Trophoblast cell (in vitro differentiated cells and primary cell): ENCODE measurements at regions not wholly inside any gene's neighbourhood (a gene's known extent, or its start where the extent isn't known, plus 50 kb on each side); places are given as distances from the start of the nearest gene placed in this dataset.
A peak's percentile ranks its signal among the peaks of the same experiment; 100 is the strongest.

Source experiments
- DNase-seq, 2 donors: peaks; one replicate each; pipeline ENCODE4 v3.0.0-alpha.2; 2016
- H2AFZ ChIP-seq: 2 replicates; pipeline ENCODE4 v1.6.1; 2013; ENCODE audit warnings: low read length, moderate library complexity, mild to moderate bottlenecking; ENCODE audit not compliant: insufficient read depth, poor library complexity
- H2AK5ac ChIP-seq: 2 replicates; pipeline ENCODE4 v1.6.1; 2013; ENCODE audit warnings: mild to moderate bottlenecking, low read length
- H2BK120ac ChIP-seq: 2 replicates; pipeline ENCODE4 v1.6.1; 2013; ENCODE audit warnings: low read length, mild to moderate bottlenecking, moderate library complexity; ENCODE audit not compliant: insufficient read depth, poor library complexity
- H2BK12ac ChIP-seq: 2 replicates; pipeline ENCODE4 v1.6.1; 2013; ENCODE audit warnings: mild to moderate bottlenecking, low read length, moderate library complexity
- H2BK5ac ChIP-seq: 2 replicates; pipeline ENCODE4 v1.6.1; 2013; ENCODE audit warnings: low read length, low read depth, moderate library complexity, mild to moderate bottlenecking; ENCODE audit not compliant: poor library complexity
- H3K14ac ChIP-seq: 2 replicates; pipeline ENCODE4 v1.6.1; 2013; ENCODE audit warnings: mild to moderate bottlenecking, low read length
- H3K18ac ChIP-seq: 2 replicates; pipeline ENCODE4 v1.6.1; 2013; ENCODE audit warnings: mild to moderate bottlenecking, low read length
- H3K23ac ChIP-seq: 2 replicates; pipeline ENCODE4 v1.6.1; 2013; ENCODE audit warnings: low read length
- H3K27ac ChIP-seq: 2 replicates; pipeline ENCODE4 v1.5.1; 2013; ENCODE audit warnings: low read depth, mild to moderate bottlenecking, inconsistent platforms, low read length, moderate library complexity
- H3K27me3 ChIP-seq: 2 replicates; pipeline ENCODE4 v1.6.1; 2013; ENCODE audit warnings: inconsistent platforms, mild to moderate bottlenecking, low read length, moderate library complexity; ENCODE audit not compliant: insufficient read depth
- H3K36me3 ChIP-seq, 2 experiments: 1 replicate in 1 of 2; 2 replicates in 1 of 2; pipeline ENCODE4 v1.6.1; 2013; ENCODE audit warnings: low read length in 2 of 2, mild to moderate bottlenecking in 2 of 2, moderate library complexity in 1 of 2; ENCODE audit not compliant: insufficient read depth in 2 of 2, control insufficient read depth in 1 of 2
- H3K4ac ChIP-seq: 2 replicates; pipeline ENCODE4 v1.6.1; 2013; ENCODE audit warnings: low read depth, mild to moderate bottlenecking, low read length, moderate library complexity
- H3K4me1 ChIP-seq, 2 experiments: 1 replicate in 1 of 2; 2 replicates in 1 of 2; pipeline ENCODE4 v1.6.1; 2013; ENCODE audit warnings: low read length in 2 of 2, mild to moderate bottlenecking in 2 of 2, moderate library complexity in 1 of 2; ENCODE audit not compliant: insufficient read depth in 2 of 2, control insufficient read depth in 1 of 2
- H3K4me2 ChIP-seq: 2 replicates; pipeline ENCODE4 v1.6.1; 2013; ENCODE audit warnings: inconsistent platforms, mild to moderate bottlenecking, low read length, moderate library complexity
- H3K4me3 ChIP-seq: 2 replicates; pipeline ENCODE4 v1.5.1; 2013; ENCODE audit warnings: mild to moderate bottlenecking, low read depth, low read length, inconsistent platforms
- H3K79me1 ChIP-seq: one replicate; pipeline ENCODE4 v1.6.1; 2013; ENCODE audit warnings: low read length
- H3K79me2 ChIP-seq: 2 replicates; pipeline ENCODE4 v1.6.1; 2013; ENCODE audit warnings: low read length, mild to moderate bottlenecking; ENCODE audit not compliant: control insufficient read depth, insufficient read depth, poor library complexity
- H3K9ac ChIP-seq: 2 replicates; pipeline ENCODE4 v1.6.1; 2013; ENCODE audit warnings: mild to moderate bottlenecking, low read length
- H3K9me3 ChIP-seq: 2 replicates; pipeline ENCODE4 v1.6.1; 2013; ENCODE audit warnings: low read depth, mild to moderate bottlenecking, control low read depth, inconsistent platforms, low read length; ENCODE audit not compliant: insufficient read depth
- H4K12ac ChIP-seq: 2 replicates; pipeline ENCODE4 v1.6.1; 2013; ENCODE audit warnings: low read depth, mild to moderate bottlenecking, low read length, moderate library complexity
- H4K8ac ChIP-seq: 2 replicates; pipeline ENCODE4 v1.6.1; 2013; ENCODE audit warnings: low read depth, mild to moderate bottlenecking, low read length, moderate library complexity
- H4K91ac ChIP-seq: one replicate; pipeline ENCODE4 v1.6.1; 2013; ENCODE audit warnings: low read depth, mild to moderate bottlenecking, low read length, moderate library complexity
- WGBS: extraction: QIAGEN DNeasy Blood & Tissue Kit; methylation state at CpG from one replicate; pipeline ENCODE4 v1.1.7; 2013; ENCODE audit warnings: missing lambda C conversion rate; ENCODE audit not compliant: insufficient read length, insufficient coverage; ENCODE audit errors: extremely low coverage; 5-methylcytosine and 5-hydroxymethylcytosine counted together

GRCh38 chr3:46114323-46114988 is 87.2 kb upstream of the XCR1 start:
- Histone ChIP-seq H3K18ac (no peak overlapping the region), H3K79me2 (peaks cover 2% of the 10 kb centered on the region), H3K79me1 (peaks cover 46% of the 10 kb centered on the region), H3K14ac (no peak overlapping the region), H4K91ac (no peak overlapping the region), H2BK12ac (no peak overlapping the region), H2BK120ac (peak overlapping the region; percentile 96), H4K12ac (no peak overlapping the region), H2BK5ac (peak overlapping the region; percentile 73), H3K27me3 (no peaks in the 10 kb centered on the region), H2AK5ac (no peak overlapping the region), H3K4me2 (no peak overlapping the region), H3K4me3 (no peak overlapping the region), H3K9me3 (no peaks in the 10 kb centered on the region), H3K4ac (no peak overlapping the region), H3K27ac (peak overlapping the region; percentile 98), H2AFZ (no peak overlapping the region), H3K23ac (no peak overlapping the region), H4K8ac (no peak overlapping the region), H3K36me3 (peaks cover 2% of the 10 kb centered on the region in 2 experiments), H3K9ac (no peak overlapping the region), H3K4me1 (peaks cover 3 to 12% of the 10 kb centered on the region in 2 experiments)
- peak; percentile 66 to 95 for DNase-seq
- no CpG with 5 or more reads among the region's 1 CpG for WGBS

GRCh38 chr3:46113608-46114007 is 86.3 kb upstream of the XCR1 start:
- H3K9me3 ChIP-seq, result no peaks in the 10 kb centered on the region
- DNase-seq, result no peak
- no peak overlapping the region for H3K4me3 ChIP-seq
- peak overlapping the region; percentile 76 for H4K8ac ChIP-seq
- H2BK12ac ChIP-seq, result peak overlapping the region; percentile 96
- peak overlapping the region; percentile 87 for H2BK5ac ChIP-seq
- peaks cover 5 to 17% of the 10 kb centered on the region in 2 experiments for H3K4me1 ChIP-seq
- peak overlapping the region; percentile 46 for H3K18ac ChIP-seq
- H3K79me1 ChIP-seq, result peaks cover 49% of the 10 kb centered on the region
- H3K14ac ChIP-seq, result peak overlapping the region; percentile 82
- peak overlapping the region; percentile 98 for H3K27ac ChIP-seq
- peak overlapping the region; percentile 97 for H2BK120ac ChIP-seq
- peaks cover 2% of the 10 kb centered on the region in 2 experiments for H3K36me3 ChIP-seq
- peak overlapping the region; percentile 95 for H2AK5ac ChIP-seq
- no peak overlapping the region for H3K9ac ChIP-seq
- H3K4me2 ChIP-seq, result no peak overlapping the region
- WGBS, result no CpG with 5 or more reads among the region's 4 CpGs
- H3K79me2 ChIP-seq, result peaks cover 2% of the 10 kb centered on the region
- H4K91ac ChIP-seq, result peak overlapping the region; percentile 96
- H2AFZ ChIP-seq, result no peak overlapping the region
- peak overlapping the region; percentile 64 for H3K4ac ChIP-seq
- H3K27me3 ChIP-seq, result no peaks in the 10 kb centered on the region
- no peak overlapping the region for H3K23ac ChIP-seq
- H4K12ac ChIP-seq, result no peak overlapping the region

GRCh38 chr3:46112984-46113383 is 85.7 kb upstream of the XCR1 start:
- WGBS, result no CpG with 5 or more reads among the region's 3 CpGs
- Histone ChIP-seq H2BK12ac (peak overlapping the region; percentile 35), H3K4me1 (peaks cover 5 to 16% of the 10 kb centered on the region in 2 experiments), H3K9ac (no peak overlapping the region), H2BK5ac (peak overlapping the region; percentile 66), H2AK5ac (no peak overlapping the region), H3K18ac (no peak overlapping the region), H3K36me3 (peaks cover 2% of the 10 kb centered on the region in 2 experiments), H3K79me1 (peaks cover 49% of the 10 kb centered on the region), H3K27me3 (no peaks in the 10 kb centered on the region), H3K4me3 (no peak overlapping the region), H3K4ac (no peak overlapping the region), H3K27ac (peak overlapping the region; percentile 98), H4K12ac (no peak overlapping the region), H3K9me3 (no peaks in the 10 kb centered on the region), H3K14ac (no peak overlapping the region), H3K4me2 (no peak overlapping the region), H2AFZ (no peak overlapping the region), H3K79me2 (peaks cover 2% of the 10 kb centered on the region), H4K91ac (no peak overlapping the region), H3K23ac (no peak overlapping the region), H2BK120ac (peak overlapping the region; percentile 97), H4K8ac (no peak overlapping the region)
- no peak for DNase-seq

- H3K14ac ChIP-seq, result peak overlapping the region; percentile 49
- no peak overlapping the region for H4K8ac ChIP-seq
These were observed 85.0 kb upstream of the XCR1 start for GRCh38 chr3:46112296-46112695.

More at GRCh38 chr3:46112296-46112695, 85.0 kb upstream of the XCR1 start:
- peak overlapping the region; percentile 36 for H4K91ac ChIP-seq
- H3K4me1 ChIP-seq, result peaks cover 5 to 14% of the 10 kb centered on the region in 2 experiments
- H2BK5ac ChIP-seq, result peak overlapping the region; percentile 6
- H3K18ac ChIP-seq, result no peak overlapping the region
- no peaks in the 10 kb centered on the region for H3K27me3 ChIP-seq
- peak; percentile 72 to 79 for DNase-seq
- peaks cover 2% of the 10 kb centered on the region for H3K79me2 ChIP-seq
- peaks cover 44% of the 10 kb centered on the region for H3K79me1 ChIP-seq
- H3K36me3 ChIP-seq, result peaks cover 2% of the 10 kb centered on the region in 2 experiments
- H3K4ac ChIP-seq, result no peak overlapping the region
- H2BK120ac ChIP-seq, result peak overlapping the region; percentile 13
- H3K9ac ChIP-seq, result no peak overlapping the region
- H3K23ac ChIP-seq, result no peak overlapping the region
- H3K27ac ChIP-seq, result no peak overlapping the region
- no peak overlapping the region for H4K12ac ChIP-seq
- H2AFZ ChIP-seq, result no peak overlapping the region
- no peak overlapping the region for H3K4me3 ChIP-seq
- peak overlapping the region; percentile 64 for H2AK5ac ChIP-seq
- H3K4me2 ChIP-seq, result no peak overlapping the region
- H2BK12ac ChIP-seq, result peak overlapping the region; percentile 34
- no peaks in the 10 kb centered on the region for H3K9me3 ChIP-seq
- no CpG with 5 or more reads among the region's 3 CpGs for WGBS
